Glomerular visceral epithelial cell (primary cell): ENCODE measurements at regions not wholly inside any gene's neighbourhood (a gene's known extent, or its start where the extent isn't known, plus 50 kb on each side); places are given as distances from the start of the nearest gene placed in this dataset.

Experiments
- DNase-seq: peaks from one replicate; pipeline ENCODE4 v3.0.0-alpha.2; 2016; ENCODE audit errors: extremely low spot score

DNA sequence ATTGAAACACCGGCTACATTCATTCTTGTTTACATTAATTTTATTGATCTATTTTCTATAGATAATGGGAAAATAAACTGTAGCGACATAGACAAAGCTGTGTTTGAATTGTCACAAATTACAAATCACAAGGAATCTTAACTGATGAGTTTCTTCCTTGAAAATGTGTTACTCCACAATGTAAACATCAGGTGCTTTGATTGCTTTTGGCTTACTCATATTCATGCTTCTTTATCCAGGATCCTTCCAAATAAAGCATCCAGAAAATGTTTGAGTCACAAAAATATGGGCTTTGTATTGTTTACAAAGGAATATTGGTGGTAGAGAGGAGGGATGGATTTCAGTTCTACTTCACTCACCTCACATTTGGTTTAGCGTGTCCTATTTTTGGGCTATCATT lies 64.0 kb downstream of the BMP2 start:
- DNase-seq: no peak

DNA sequence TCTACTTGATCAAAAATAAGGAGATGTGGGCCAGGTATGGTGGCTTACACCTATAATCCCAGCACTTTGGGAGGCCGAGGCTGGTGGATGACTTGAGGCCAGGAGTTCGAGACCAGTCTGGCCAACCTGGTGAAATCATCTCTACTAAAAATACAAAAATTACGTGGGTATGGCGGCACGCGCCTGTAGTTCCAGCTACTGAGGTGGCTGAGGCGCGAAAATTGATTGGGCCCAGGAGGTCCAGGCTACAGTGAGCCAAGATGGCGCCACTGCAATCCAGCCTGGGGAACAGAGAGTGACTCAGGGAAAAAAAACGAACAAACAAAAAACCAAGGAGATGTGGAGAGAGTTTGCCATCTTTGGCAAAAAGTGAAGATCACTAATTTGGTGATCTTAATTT lies 65.3 kb downstream of the BMP2 start:
- DNase-seq: no peak

- DNase-seq: no peak
Measured at GRCh38 chr20:6835609-6836008, 68.1 kb downstream of the BMP2 start.

- DNase-seq: no peak
Measured at GRCh38 chr20:6836821-6837374, 69.4 kb downstream of the BMP2 start.

- no peak for DNase-seq
Measured at GRCh38 chr20:6837730-6838129, 70.2 kb downstream of the BMP2 start.

- DNase-seq: peak; percentile 51
Measured at GRCh38 chr20:6838181-6838826, 70.8 kb downstream of the BMP2 start.

- DNase-seq: no peak
Measured at GRCh38 chr20:6841128-6841527, 73.6 kb downstream of the BMP2 start.

GRCh38 chr20:6845141-6845540 lies 77.7 kb downstream of the BMP2 start:
- DNase-seq: no peak

- DNase-seq: no peak
Measured at GRCh38 chr20:6848041-6848440, 80.6 kb downstream of the BMP2 start.

- DNase-seq: no peak
Measured at GRCh38 chr20:6848992-6849391, 81.5 kb downstream of the BMP2 start.

DNA sequence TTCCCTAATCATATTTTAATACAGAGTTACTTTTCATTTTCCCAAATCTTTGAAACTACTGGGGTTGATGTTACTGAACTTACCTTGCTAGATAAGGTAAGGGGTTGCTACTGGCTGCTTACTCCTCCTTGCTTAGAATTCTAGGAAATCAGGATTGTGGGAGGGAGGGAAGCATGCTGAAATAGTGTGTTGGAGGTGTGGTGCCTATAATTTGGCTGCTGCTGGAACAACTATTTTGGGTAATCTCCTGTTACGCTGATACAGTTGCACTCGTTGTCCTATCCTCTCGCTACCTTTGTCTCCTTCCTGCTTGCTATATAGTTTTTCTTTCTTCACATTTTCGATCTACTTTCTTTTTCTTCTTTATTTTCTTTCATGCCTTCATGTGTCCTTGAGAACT lies 83.7 kb downstream of the BMP2 start:
- no peak for DNase-seq

DNA sequence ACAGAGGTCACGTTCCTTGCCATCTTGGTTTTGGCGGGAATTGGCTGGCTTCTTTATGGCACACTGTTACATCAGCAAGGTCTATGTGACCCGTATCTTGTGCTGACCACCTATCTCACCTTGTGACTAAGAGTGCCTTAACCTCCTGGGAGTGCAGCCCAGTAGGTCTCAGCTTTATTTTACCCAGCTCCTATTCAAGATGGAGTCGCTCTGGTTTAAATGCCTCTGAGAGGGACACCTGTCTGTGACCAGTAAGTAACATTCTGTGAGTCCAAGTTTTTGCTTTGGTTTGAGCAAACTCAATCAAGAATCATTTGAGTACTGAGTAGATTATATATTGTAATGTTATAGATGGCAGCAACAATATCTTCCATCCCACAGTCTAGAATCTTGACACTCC lies 85.0 kb downstream of the BMP2 start:
- DNase-seq: no peak

- no peak for DNase-seq
Measured at GRCh38 chr20:6855104-6855503, 87.6 kb downstream of the BMP2 start.

DNA sequence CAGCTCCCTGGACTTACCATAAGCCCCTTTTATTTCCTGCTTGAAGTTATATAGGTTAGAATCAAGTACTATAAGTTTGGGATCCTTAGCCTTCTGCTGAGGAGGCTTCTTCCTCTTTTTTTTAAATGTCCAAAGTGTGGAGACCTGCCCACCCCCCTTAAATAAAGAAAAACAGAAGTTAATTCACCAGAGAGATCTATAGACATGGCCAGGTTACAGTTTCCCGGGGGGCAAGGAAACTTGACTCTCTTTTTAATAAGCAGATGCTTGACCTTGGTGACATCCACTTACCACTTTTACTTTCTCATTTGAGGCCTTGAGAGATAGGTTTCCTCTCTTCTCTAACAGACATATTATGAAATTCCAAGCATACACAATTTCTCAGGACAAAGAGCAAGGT lies 88.3 kb downstream of the BMP2 start:
- no peak for DNase-seq

GRCh38 chr20:6857927-6858326 lies 90.4 kb downstream of the BMP2 start:
- no peak for DNase-seq

DNA sequence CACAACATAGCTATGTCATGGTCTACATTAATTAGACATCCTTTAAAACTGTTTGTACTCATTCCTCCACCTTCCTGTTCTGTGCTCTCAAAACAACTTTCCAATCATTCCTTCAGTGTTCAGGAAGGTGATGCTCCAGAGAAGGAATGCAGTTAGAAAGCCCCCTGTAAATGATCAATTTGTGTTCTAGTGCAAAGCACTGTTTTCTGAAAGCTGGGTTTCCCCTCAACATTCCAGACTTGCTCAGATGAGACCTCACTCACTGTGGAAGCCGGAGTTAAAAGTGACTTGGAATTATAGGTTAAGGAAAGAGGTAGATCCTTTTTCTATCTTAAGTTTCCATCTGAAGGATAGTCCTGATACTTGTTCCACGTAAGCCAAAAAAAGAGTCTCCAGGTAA lies 95.9 kb downstream of the BMP2 start:
- DNase-seq: peak; percentile 74

GRCh38 chr20:6863798-6864201 lies 96.3 kb downstream of the BMP2 start:
- DNase-seq: peak; percentile 36

DNA sequence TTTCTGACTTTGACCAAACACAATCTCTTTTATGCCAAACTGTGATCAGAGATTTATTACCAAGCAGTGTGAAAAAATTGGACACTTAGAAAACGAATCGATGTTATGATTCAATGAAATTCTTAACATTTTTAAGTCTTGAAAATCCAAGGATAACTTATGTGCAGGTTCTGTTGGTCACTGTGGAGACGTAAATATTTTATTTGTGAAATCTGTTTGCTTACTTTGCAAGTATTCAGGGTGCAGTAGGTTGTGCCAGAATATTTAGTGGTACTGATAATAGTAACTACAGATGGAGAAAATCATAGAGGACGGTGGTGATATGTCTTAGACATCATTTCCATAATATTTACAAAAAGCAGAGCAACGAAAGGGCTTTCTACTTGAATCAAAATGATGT lies 97.3 kb downstream of the BMP2 start:
- no peak for DNase-seq

GRCh38 chr20:6866741-6867140 lies 99.3 kb downstream of the BMP2 start:
- peak; percentile 61 for DNase-seq

GRCh38 chr20:6868861-6869260 lies 101.4 kb downstream of the BMP2 start:
- DNase-seq: peak; percentile 10

GRCh38 chr20:6870559-6870958 lies 103.1 kb downstream of the BMP2 start:
- DNase-seq: no peak

DNA sequence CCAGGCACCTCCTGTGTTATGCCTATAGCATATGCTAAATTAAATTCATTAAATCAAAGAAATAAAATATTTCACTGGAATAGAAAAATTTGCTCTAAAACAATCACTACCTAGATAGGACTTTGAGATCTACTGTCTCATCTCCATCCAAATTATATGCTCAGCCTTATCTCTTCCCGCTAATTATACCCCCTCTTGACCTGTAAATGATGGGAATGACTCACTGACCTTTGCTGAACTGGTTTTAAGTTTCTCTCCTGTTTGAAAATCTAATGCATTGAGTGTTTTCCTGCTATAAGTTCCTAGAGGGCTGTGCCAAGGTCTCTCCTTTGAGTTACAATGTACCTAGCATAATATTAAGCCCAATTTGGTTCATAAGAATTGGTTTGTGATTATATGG lies 110.1 kb downstream of the BMP2 start:
- no peak for DNase-seq

DNA sequence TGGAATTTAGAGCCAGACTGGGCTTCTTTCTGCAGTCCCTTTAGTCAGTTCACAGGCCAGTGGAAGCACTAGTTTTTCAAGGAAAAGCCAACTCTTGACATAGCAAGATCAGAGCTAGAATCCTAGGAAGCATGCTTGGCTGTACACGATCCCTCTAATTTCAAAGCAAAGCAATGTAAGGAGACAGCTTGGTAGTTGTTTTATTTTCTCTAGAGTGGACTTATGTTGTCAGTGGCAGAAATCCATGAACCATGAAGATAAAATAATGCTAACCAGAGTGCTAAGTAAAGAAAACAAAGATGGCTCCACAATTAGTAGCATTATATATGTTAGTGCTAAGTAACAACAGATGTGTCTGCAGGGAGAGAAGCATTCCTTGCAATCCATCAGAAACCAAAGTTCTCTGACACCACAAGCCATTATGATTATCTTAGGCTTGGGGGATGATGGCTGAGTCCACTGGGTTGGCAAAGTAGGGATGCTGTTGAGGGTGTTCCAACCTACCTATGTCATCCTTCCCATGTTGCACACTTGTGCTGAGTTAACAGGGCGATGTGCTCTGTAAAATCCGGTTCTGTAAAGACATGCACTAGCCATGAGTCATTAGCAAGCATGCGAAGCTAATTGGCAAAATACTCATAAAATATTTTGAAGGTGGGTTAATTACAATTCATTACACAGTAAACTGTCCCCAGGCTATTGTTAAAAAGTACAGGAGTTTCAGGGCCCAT lies 115.2 kb downstream of the BMP2 start:
- DNase-seq: peak; percentile 31
